ENCODE measurements at regions not wholly inside any gene's neighbourhood (a gene's known extent, or its start where the extent isn't known, plus 50 kb on each side); places are given as distances from the start of the nearest gene placed in this dataset.

DNA sequence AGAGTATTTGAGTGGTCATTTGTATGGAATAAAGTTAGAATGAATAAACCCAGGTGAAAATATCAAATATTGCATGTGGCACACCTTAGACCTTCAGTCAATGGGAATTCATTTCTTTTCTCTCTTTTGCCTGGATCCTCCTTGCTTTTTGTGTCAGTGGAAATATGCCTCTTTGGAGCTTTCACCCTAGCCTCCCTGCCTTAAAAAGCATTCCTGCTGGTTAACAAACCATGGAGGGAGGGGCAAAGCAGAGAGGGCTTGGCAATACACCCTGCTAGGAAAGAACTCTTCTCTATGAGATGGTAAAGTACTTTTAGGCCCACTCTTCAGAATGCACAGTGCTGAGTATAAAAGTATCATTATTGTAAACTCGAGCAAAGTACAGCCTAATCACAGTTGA lies 383.7 kb downstream of the DMAC1 start:
- FAIRE-seq (no peak), DNase-seq (peak in 2 of 5 donors; percentile 51 to 67)
- intact Hi-C loops (cut with DNase I), result no loop called here
- Histone ChIP-seq H3K27me3 (ENCODE audit: control insufficient read depth, insufficient read depth, low read length) (no peaks in the 10 kb centered on the region), H3K9me3 (ENCODE audit: control insufficient read depth in 2 of 3, insufficient read depth in 1 of 3, low read length in 3 of 3) (no peaks in the 10 kb centered on the region), H3K4me1 (ENCODE audit: control insufficient read depth in 2 of 3, insufficient read depth in 2 of 3, low read depth in 1 of 3, low read length in 3 of 3) (no peaks in the 10 kb centered on the region), H3K36me3 (ENCODE audit: control insufficient read depth in 2 of 3, insufficient read depth in 3 of 3, low read length in 3 of 3) (no peaks in the 10 kb centered on the region), H3K27ac (ENCODE audit: low read depth in 2 of 2, low read length in 2 of 2) (no peak overlapping the region), H3K4me3 (ENCODE audit: low read length in 3 of 3) (no peak overlapping the region), H3K9ac (ENCODE audit: low read length in 3 of 3) (no peak overlapping the region)
- no peak for TF ChIP-seq CTCF (IDR thresholded peaks at IDR 0.05; ENCODE audit: borderline replicate concordance, extremely low read depth, insufficient read depth)

DNA sequence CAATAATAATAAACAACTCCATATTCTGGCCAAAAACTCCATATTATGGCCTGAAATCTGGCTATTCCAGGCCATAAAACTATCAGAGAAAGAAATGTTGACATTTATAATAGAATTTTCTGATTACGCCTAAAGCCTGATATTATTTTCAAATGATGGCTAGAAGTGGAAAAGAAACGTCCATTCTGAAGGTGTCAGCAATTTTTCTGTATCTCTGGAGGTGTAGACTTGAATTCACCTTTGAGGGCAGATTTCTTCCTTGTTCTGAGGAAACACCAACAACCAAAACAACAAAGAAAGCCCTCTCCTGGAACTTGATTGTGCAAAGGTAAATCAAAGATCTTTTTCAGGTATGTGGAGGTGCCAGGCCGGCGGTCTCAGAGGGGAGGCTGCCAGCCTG lies 390.7 kb downstream of the DMAC1 start:
- no peak for DNase-seq
- intact Hi-C loops (cut with DNase I), result no loop called here

DNA sequence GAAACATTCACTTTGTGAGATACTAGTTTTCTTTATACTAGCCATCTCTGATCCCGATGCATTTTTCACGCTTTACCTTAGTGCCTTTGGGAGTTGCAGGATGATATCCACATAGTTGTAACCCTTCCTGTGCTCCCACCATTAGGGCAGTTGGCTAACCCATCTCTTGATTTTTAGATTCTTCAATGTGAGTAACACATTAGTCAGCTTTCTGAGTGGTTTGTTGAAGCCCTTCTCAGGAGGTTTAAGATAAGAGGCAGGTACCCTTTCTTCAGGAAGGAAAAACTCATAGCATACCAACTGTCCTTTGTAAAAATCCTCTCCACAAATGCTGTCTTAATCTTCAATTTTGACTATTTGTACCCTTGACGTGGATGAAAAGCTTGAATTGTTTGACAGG lies 392.3 kb downstream of the DMAC1 start:
- no peak overlapping the region for H3K9ac ChIP-seq (ENCODE audit: low read length in 3 of 3)
- H3K4me1 ChIP-seq (ENCODE audit: control insufficient read depth in 2 of 3, insufficient read depth in 2 of 3, low read depth in 1 of 3, low read length in 3 of 3), result no peaks in the 10 kb centered on the region
- FAIRE-seq, result no peak
- H3K36me3 ChIP-seq (ENCODE audit: control insufficient read depth in 2 of 3, insufficient read depth in 3 of 3, low read length in 3 of 3), result no peaks in the 10 kb centered on the region
- intact Hi-C loops (cut with DNase I), result no loop called here
- no peaks in the 10 kb centered on the region for H3K27me3 ChIP-seq (ENCODE audit: control insufficient read depth, insufficient read depth, low read length)
- DNase-seq, result no peak
- no peaks in the 10 kb centered on the region for H3K9me3 ChIP-seq (ENCODE audit: control insufficient read depth in 2 of 3, insufficient read depth in 1 of 3, low read length in 3 of 3)
- TF ChIP-seq CTCF (IDR thresholded peaks at IDR 0.05; ENCODE audit: borderline replicate concordance, extremely low read depth, insufficient read depth), result no peak
- no peak overlapping the region for H3K27ac ChIP-seq (ENCODE audit: low read depth in 2 of 2, low read length in 2 of 2)
- no peak overlapping the region for H3K4me3 ChIP-seq (ENCODE audit: low read length in 3 of 3)

More for the DNA sequence above, 390.7 kb downstream of the DMAC1 start:
- no peaks in the 10 kb centered on the region for H3K9me3 ChIP-seq (ENCODE audit: control insufficient read depth in 2 of 3, insufficient read depth in 1 of 3, low read length in 3 of 3)
- H3K9ac ChIP-seq (ENCODE audit: low read length in 3 of 3), result no peak overlapping the region
- H3K27ac ChIP-seq (ENCODE audit: low read depth in 2 of 2, low read length in 2 of 2), result no peak overlapping the region
- H3K4me3 ChIP-seq (ENCODE audit: low read length in 3 of 3), result no peak overlapping the region
- TF ChIP-seq CTCF (IDR thresholded peaks at IDR 0.05; ENCODE audit: borderline replicate concordance, extremely low read depth, insufficient read depth), result no peak
- no peak for FAIRE-seq
- no peaks in the 10 kb centered on the region for H3K36me3 ChIP-seq (ENCODE audit: control insufficient read depth in 2 of 3, insufficient read depth in 3 of 3, low read length in 3 of 3)
- H3K4me1 ChIP-seq (ENCODE audit: control insufficient read depth in 2 of 3, insufficient read depth in 2 of 3, low read depth in 1 of 3, low read length in 3 of 3), result no peaks in the 10 kb centered on the region
- H3K27me3 ChIP-seq (ENCODE audit: control insufficient read depth, insufficient read depth, low read length), result no peaks in the 10 kb centered on the region

GRCh38 chr9:7405924-7406604 lies 393.5 kb downstream of the DMAC1 start:
- Histone ChIP-seq H3K9me3 (ENCODE audit: control insufficient read depth in 2 of 3, insufficient read depth in 1 of 3, low read length in 3 of 3) (no peaks in the 10 kb centered on the region), H3K4me1 (ENCODE audit: control insufficient read depth in 2 of 3, insufficient read depth in 2 of 3, low read depth in 1 of 3, low read length in 3 of 3) (no peaks in the 10 kb centered on the region), H3K27me3 (ENCODE audit: control insufficient read depth, insufficient read depth, low read length) (no peaks in the 10 kb centered on the region), H3K27ac (ENCODE audit: low read depth in 2 of 2, low read length in 2 of 2) (no peak overlapping the region), H3K36me3 (ENCODE audit: control insufficient read depth in 2 of 3, insufficient read depth in 3 of 3, low read length in 3 of 3) (no peaks in the 10 kb centered on the region), H3K9ac (ENCODE audit: low read length in 3 of 3) (no peak overlapping the region), H3K4me3 (ENCODE audit: low read length in 3 of 3) (no peak overlapping the region)
- DNase-seq, result no peak
- no peak for TF ChIP-seq CTCF (IDR thresholded peaks at IDR 0.05; ENCODE audit: borderline replicate concordance, extremely low read depth, insufficient read depth)
- FAIRE-seq, result no peak
- intact Hi-C loops (cut with DNase I), result no loop called here
